Thoracic aorta (tissue), 2 donors: ENCODE measurements at regions not wholly inside any gene's neighbourhood (a gene's known extent, or its start where the extent isn't known, plus 50 kb on each side); places are given as distances from the start of the nearest gene placed in this dataset.

Source experiments
- ATAC-seq: fragments of 150-250 bp; one replicate; pipeline ENCODE4 v1.8.0; 2017; ENCODE audit warnings: low read depth; ENCODE audit not compliant: insufficient number of reproducible peaks, low FRiP score
- DNase-seq: peaks from one replicate; pipeline ENCODE4 v3.0.0-alpha.2; 2020; ENCODE audit warnings: low spot score
- H3K27ac ChIP-seq, 2 donors: fragments of 200-600 bp; sonication (generic); 1 replicate in 1 of 2; 2 replicates in 1 of 2; pipeline ENCODE4 v1.5.1; 2016; ENCODE audit warnings: mild to moderate bottlenecking in 2 of 2, moderate library complexity in 2 of 2
- H3K27me3 ChIP-seq: fragments of 200-600 bp; sonication (generic); replicated peaks from 2 replicates; pipeline ENCODE4 v1.6.0; 2016; ENCODE audit warnings: mild to moderate bottlenecking; ENCODE audit not compliant: insufficient read depth
- H3K36me3 ChIP-seq: fragments of 200-600 bp; sonication (generic); one replicate; pipeline ENCODE4 v1.5.1; 2016
- H3K4me1 ChIP-seq, 2 donors: fragments of 200-600 bp; sonication (generic); 1 replicate in 1 of 2; 2 replicates in 1 of 2; pipeline versions ENCODE4 v1.5.1 to v1.6.0; 2016; ENCODE audit warnings: low read depth in 2 of 2, mild to moderate bottlenecking in 1 of 2; ENCODE audit not compliant: control insufficient read depth in 1 of 2
- H3K4me3 ChIP-seq: fragments of 200-600 bp; sonication (generic); 2 replicates; pipeline ENCODE4 v1.5.1; 2016; ENCODE audit warnings: mild to moderate bottlenecking
- H3K9me3 ChIP-seq: fragments of 200-600 bp; sonication (generic); 2 replicates; pipeline ENCODE4 v1.5.1; 2016
- CTCF ChIP-seq: fragments of 200-600 bp; sonication (generic); IDR thresholded peaks from one replicate; pipeline ENCODE4 v1.5.1; 2019; ENCODE audit warnings: antibody characterized with exemption

GRCh38 chr3:56940976-56941375, 119.5 kb upstream of the SPATA12 start:
- TF ChIP-seq CTCF, result no peak
- DNase-seq, result no peak
- peaks cover 2% of the 10 kb centered on the region for H3K9me3 ChIP-seq
- H3K36me3 ChIP-seq, result no peaks in the 10 kb centered on the region
- H3K4me3 ChIP-seq, result no peak overlapping the region
- no peaks in the 10 kb centered on the region for H3K4me1 ChIP-seq
- no peaks in the 10 kb centered on the region for H3K27me3 ChIP-seq
- ATAC-seq, result no peak
- no peak overlapping the region for H3K27ac ChIP-seq

DNA sequence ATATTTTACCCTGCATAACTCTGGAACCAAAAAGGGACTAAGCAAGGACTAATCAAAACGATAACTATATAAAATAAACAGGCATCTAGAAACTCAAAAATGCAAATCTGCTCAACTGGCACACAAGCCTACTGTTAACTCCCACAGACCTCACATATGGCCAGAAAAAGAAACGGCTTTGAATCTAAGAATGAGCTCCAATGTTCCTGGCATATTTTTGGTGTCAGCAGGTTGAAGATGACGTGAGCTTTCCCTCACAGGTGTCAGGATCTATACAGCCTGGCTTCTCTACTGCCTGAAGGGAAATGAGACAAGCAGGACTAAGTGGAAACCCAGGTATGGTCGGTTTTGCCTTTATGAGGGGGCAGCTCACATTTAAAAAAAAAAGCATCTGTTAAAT, 120.1 kb upstream of the SPATA12 start:
- DNase-seq (no peak), ATAC-seq (no peak)
- Histone ChIP-seq H3K9me3 (peaks cover under 1% of the 10 kb centered on the region), H3K4me1 (no peaks in the 10 kb centered on the region), H3K4me3 (no peak overlapping the region), H3K27ac (no peak overlapping the region), H3K27me3 (no peaks in the 10 kb centered on the region), H3K36me3 (no peaks in the 10 kb centered on the region)
- TF ChIP-seq CTCF, result no peak

DNA sequence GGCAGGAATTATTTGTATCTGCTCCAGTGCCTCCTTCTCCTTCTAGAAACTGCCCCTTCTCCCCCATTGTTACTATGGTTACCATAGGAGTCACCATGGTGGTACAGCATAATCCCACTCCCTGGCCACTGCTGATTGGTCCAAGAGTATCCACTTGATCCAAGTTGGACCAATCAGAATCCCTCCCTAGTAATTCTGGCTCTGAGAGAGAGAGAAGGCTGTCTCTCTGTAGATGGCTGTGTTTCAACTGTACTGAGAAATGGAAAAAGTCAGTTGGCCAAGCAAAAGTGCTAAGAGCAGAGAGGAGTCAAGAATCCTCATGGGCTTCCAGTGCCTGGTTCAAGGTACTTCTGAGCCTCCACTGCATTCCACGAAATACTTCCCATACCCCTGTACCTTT, 120.6 kb upstream of the SPATA12 start:
- Histone ChIP-seq H3K4me3 (no peak overlapping the region), H3K36me3 (no peaks in the 10 kb centered on the region), H3K4me1 (no peaks in the 10 kb centered on the region), H3K9me3 (no peaks in the 10 kb centered on the region), H3K27me3 (no peaks in the 10 kb centered on the region), H3K27ac (no peak overlapping the region)
- DNase-seq, result no peak
- no peak for ATAC-seq
- TF ChIP-seq CTCF, result no peak

GRCh38 chr3:56938530-56938929, 121.9 kb upstream of the SPATA12 start:
- Histone ChIP-seq H3K27ac (no peak overlapping the region), H3K36me3 (no peaks in the 10 kb centered on the region), H3K4me3 (no peak overlapping the region), H3K9me3 (no peaks in the 10 kb centered on the region), H3K27me3 (no peaks in the 10 kb centered on the region), H3K4me1 (no peaks in the 10 kb centered on the region)
- ATAC-seq, result no peak
- DNase-seq, result no peak
- no peak for TF ChIP-seq CTCF

DNA sequence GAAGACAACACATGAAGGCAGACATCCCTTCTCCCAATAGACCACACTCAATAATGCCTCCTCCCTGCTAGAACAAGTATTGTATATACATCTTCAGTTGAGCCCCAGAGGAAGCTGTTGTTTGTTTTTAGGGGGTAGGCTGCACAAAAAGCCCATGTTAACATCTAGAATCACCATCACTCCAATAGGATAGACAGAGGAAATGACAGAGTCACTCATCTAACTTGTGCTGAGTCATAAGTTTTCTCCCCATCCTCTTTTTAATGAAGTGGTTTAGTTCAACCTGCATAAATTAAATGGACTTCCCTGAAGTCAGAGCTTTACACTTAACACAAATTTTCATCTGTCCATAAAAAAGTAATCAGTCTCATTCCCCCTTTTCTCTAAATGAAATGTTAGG, 122.9 kb upstream of the SPATA12 start:
- H3K36me3 ChIP-seq, result no peaks in the 10 kb centered on the region
- H3K9me3 ChIP-seq, result no peaks in the 10 kb centered on the region
- no peak for TF ChIP-seq CTCF
- no peaks in the 10 kb centered on the region for H3K27me3 ChIP-seq
- no peaks in the 10 kb centered on the region for H3K4me1 ChIP-seq
- ATAC-seq (no peak), DNase-seq (no peak)
- H3K27ac ChIP-seq, result no peak overlapping the region
- no peak overlapping the region for H3K4me3 ChIP-seq
